H9 (cell line): ENCODE measurements at regions not wholly inside any gene's neighbourhood (a gene's known extent, or its start where the extent isn't known, plus 50 kb on each side); places are given as distances from the start of the nearest gene placed in this dataset.

Source experiments
- DNase-seq: peaks from one replicate; pipeline ENCODE4 v3.0.0-alpha.2; 2017
- H2AFZ ChIP-seq: one replicate; pipeline ENCODE4 v1.6.1; 2013; ENCODE audit warnings: mild to moderate bottlenecking, low read length, control low read depth, moderate library complexity
- H2AK5ac ChIP-seq: 2 replicates; pipeline ENCODE4 v1.6.1; 2013; ENCODE audit warnings: low read length, control low read depth, mixed read lengths; ENCODE audit not compliant: insufficient read length
- H2BK120ac ChIP-seq: one replicate; pipeline ENCODE4 v1.6.1; 2013; ENCODE audit warnings: low read depth, mild to moderate bottlenecking, low read length, control low read depth, inconsistent platforms; ENCODE audit not compliant: poor library complexity, severe bottlenecking
- H2BK12ac ChIP-seq: 2 replicates; pipeline ENCODE4 v1.6.1; 2013; ENCODE audit warnings: low read length, control low read depth, mixed read lengths, low read depth; ENCODE audit not compliant: insufficient read length
- H2BK15ac ChIP-seq: 2 replicates; pipeline ENCODE4 v1.6.1; 2013; ENCODE audit warnings: low read depth, low read length, control low read depth
- H2BK20ac ChIP-seq: one replicate; pipeline ENCODE4 v1.6.1; 2013; ENCODE audit warnings: low read depth, mild to moderate bottlenecking, low read length, control low read depth, inconsistent platforms; ENCODE audit not compliant: poor library complexity, severe bottlenecking
- H2BK5ac ChIP-seq: 2 replicates; pipeline ENCODE4 v1.6.1; 2013; ENCODE audit warnings: low read length, control low read depth, mixed read lengths; ENCODE audit not compliant: insufficient read length
- H3K14ac ChIP-seq: 2 replicates; pipeline ENCODE4 v1.6.1; 2013; ENCODE audit warnings: low read length, control low read depth; ENCODE audit not compliant: insufficient read depth
- H3K18ac ChIP-seq: 2 replicates; pipeline ENCODE4 v1.6.1; 2013; ENCODE audit warnings: low read depth, mild to moderate bottlenecking, mixed read lengths, low read length, control low read depth; ENCODE audit not compliant: insufficient read length
- H3K23ac ChIP-seq: 2 replicates; pipeline ENCODE4 v1.6.1; 2013; ENCODE audit warnings: low read length, control low read depth, mixed read lengths, low read depth; ENCODE audit not compliant: insufficient read length
- H3K23me2 ChIP-seq: 2 replicates; pipeline ENCODE4 v1.6.1; 2013; ENCODE audit warnings: low read depth, mild to moderate bottlenecking, mixed read lengths, low read length, control low read depth; ENCODE audit not compliant: insufficient read length, poor library complexity, severe bottlenecking
- H3K27ac ChIP-seq: 2 replicates; pipeline ENCODE4 v1.5.1; 2013; ENCODE audit warnings: low read length, control low read depth, mixed read lengths, low read depth; ENCODE audit not compliant: insufficient read length
- H3K27me3 ChIP-seq: 2 replicates; pipeline ENCODE4 v1.6.1; 2013; ENCODE audit warnings: low read length, control low read depth, inconsistent platforms; ENCODE audit not compliant: insufficient read depth
- H3K4ac ChIP-seq: 2 replicates; pipeline ENCODE4 v1.6.1; 2013; ENCODE audit warnings: low read depth, mild to moderate bottlenecking, control low read depth, inconsistent platforms, low read length, moderate library complexity
- H3K4me1 ChIP-seq: 2 replicates; pipeline ENCODE4 v1.6.1; 2013; ENCODE audit warnings: low read length, control low read depth, inconsistent platforms; ENCODE audit not compliant: insufficient read depth
- H3K4me2 ChIP-seq: 2 replicates; pipeline ENCODE4 v1.6.1; 2013; ENCODE audit warnings: low read length, control low read depth, mixed read lengths; ENCODE audit not compliant: insufficient read length, insufficient read depth
- H3K56ac ChIP-seq: 2 replicates; pipeline ENCODE4 v1.6.1; 2013; ENCODE audit warnings: low read depth, mild to moderate bottlenecking, mixed read lengths, low read length, control low read depth; ENCODE audit not compliant: insufficient read length
- H3K79me1 ChIP-seq: 2 replicates; pipeline ENCODE4 v1.6.1; 2013; ENCODE audit warnings: low read depth, mild to moderate bottlenecking, moderate library complexity, low read length, control low read depth, inconsistent platforms; ENCODE audit not compliant: insufficient read depth, poor library complexity, severe bottlenecking
- H3K79me2 ChIP-seq: 2 replicates; pipeline ENCODE4 v1.6.1; 2013; ENCODE audit warnings: low read length, control low read depth, inconsistent platforms; ENCODE audit not compliant: insufficient read depth
- H3K9ac ChIP-seq: 2 replicates; pipeline ENCODE4 v1.6.1; 2013; ENCODE audit warnings: low read length, control low read depth, mixed read lengths; ENCODE audit not compliant: insufficient read length; ENCODE audit errors: extremely low read depth
- H3K9me3 ChIP-seq: one replicate; pipeline ENCODE4 v1.6.1; 2013; ENCODE audit warnings: low read depth, low read length, inconsistent platforms; ENCODE audit not compliant: control insufficient read depth
- H3T11ph ChIP-seq: one replicate; pipeline ENCODE4 v1.6.1; 2013; ENCODE audit warnings: mild to moderate bottlenecking, low read length, control low read depth, inconsistent platforms
- H4K20me1 ChIP-seq: one replicate; pipeline ENCODE4 v1.6.1; 2013; ENCODE audit not compliant: control insufficient read depth, insufficient read length, insufficient read depth
- H4K5ac ChIP-seq: 2 replicates; pipeline ENCODE4 v1.6.1; 2013; ENCODE audit warnings: low read depth, mild to moderate bottlenecking, mixed read lengths, low read length, control low read depth; ENCODE audit not compliant: insufficient read length
- H4K8ac ChIP-seq: replicated peaks from 2 replicates; pipeline ENCODE4 v1.6.1; 2013; ENCODE audit warnings: low read length, control low read depth, mixed read lengths, low read depth; ENCODE audit not compliant: insufficient read length
- H4K91ac ChIP-seq: 2 replicates; pipeline ENCODE4 v1.6.1; 2013; ENCODE audit warnings: low read depth, mild to moderate bottlenecking, moderate library complexity, mixed read lengths, low read length, control low read depth; ENCODE audit not compliant: insufficient read length
- H3K27ac Mint-ChIP-seq, 3 experiments: 2 replicates in 2 of 3; 3 replicates in 1 of 3; pipeline ENCODE4 v1.8.0; 2020 to 2021; ENCODE audit warnings: mixed read lengths in 3 of 3, mild to moderate bottlenecking in 1 of 3, moderate library complexity in 1 of 3
- H3K27me3 Mint-ChIP-seq: 2 replicates; pipeline ENCODE4 v1.8.0; 2021; ENCODE audit warnings: low read depth, mild to moderate bottlenecking, moderate library complexity, mixed read lengths
- H3K36me3 Mint-ChIP-seq, 3 experiments: 2 replicates in 2 of 3; 3 replicates in 1 of 3; pipeline ENCODE4 v1.8.0; 2020 to 2021; ENCODE audit warnings: low read depth in 3 of 3, mixed read lengths in 3 of 3; ENCODE audit not compliant: insufficient read depth in 1 of 3
- H3K4me1 Mint-ChIP-seq, 2 experiments: 2 replicates each; pipeline ENCODE4 v1.8.0; 2020; ENCODE audit warnings: mixed read lengths in 2 of 2
- H3K4me3 Mint-ChIP-seq, 2 experiments: 2 replicates in 1 of 2; 3 replicates in 1 of 2; pipeline ENCODE4 v1.8.0; 2020 to 2021; ENCODE audit warnings: mild to moderate bottlenecking in 2 of 2, mixed read lengths in 2 of 2, moderate library complexity in 1 of 2
- H3K9me3 Mint-ChIP-seq, 2 experiments: 2 replicates in 1 of 2; 3 replicates in 1 of 2; pipeline ENCODE4 v1.8.0; 2020; ENCODE audit warnings: mild to moderate bottlenecking in 2 of 2, mixed read lengths in 2 of 2, moderate library complexity in 1 of 2
- CTCF ChIP-seq: fragments of 200-600 bp; sonication (generic); conservative IDR thresholded peaks from 3 replicates; pipeline ENCODE4 v1.8.0; 2021; ENCODE audit warnings: antibody characterized with exemption, mild to moderate bottlenecking
- WGBS: extraction: QIAGEN DNeasy Blood & Tissue Kit; methylation state at CpG from one replicate; pipeline ENCODE4 v1.1.7; 2013; ENCODE audit warnings: missing lambda C conversion rate, low lambda C conversion rate, mixed read lengths; ENCODE audit not compliant: insufficient read length; ENCODE audit errors: extremely low coverage; 5-methylcytosine and 5-hydroxymethylcytosine counted together

- H2BK15ac ChIP-seq = no peak overlapping the region
- H3K18ac ChIP-seq = no peak overlapping the region
- Mint-ChIP-seq H3K9me3 (peaks cover 6 to 13% of the 10 kb centered on the region in 2 experiments), H3K4me1 (peaks cover 5 to 11% of the 10 kb centered on the region in 2 experiments; a peak in 2 of 4 replicates), H3K27ac (no peak overlapping the region), H3K4me3 (no peak overlapping the region), H3K36me3 (peaks cover 0 to 2% (median 0%) of the 10 kb centered on the region in 3 experiments; a peak in 2 of 7 replicates), H3K27me3 (no peaks in the 10 kb centered on the region; the same call in 1 of the 2 replicates)
- no CpG with 5 or more reads among the region's 8 CpGs for WGBS
- no peaks in the 10 kb centered on the region for H3K27me3 ChIP-seq
- H3K9me3 ChIP-seq = no peaks in the 10 kb centered on the region
- H3K23me2 ChIP-seq = no peaks in the 10 kb centered on the region
- no peaks in the 10 kb centered on the region for H3K4me1 ChIP-seq
- no peaks in the 10 kb centered on the region for H4K20me1 ChIP-seq
- no peak overlapping the region for H4K91ac ChIP-seq
- no peak overlapping the region for H2BK20ac ChIP-seq
- TF ChIP-seq CTCF = no peak
- no peak for DNase-seq
- no peak overlapping the region for H3K27ac ChIP-seq
- H3T11ph ChIP-seq = no peak overlapping the region
- no peak overlapping the region for H2AFZ ChIP-seq
- H4K5ac ChIP-seq = no peak overlapping the region
- no peak overlapping the region; the same call in 1 of the 2 replicates for H3K14ac ChIP-seq
- no peak overlapping the region for H2BK12ac ChIP-seq
- no peak overlapping the region for H4K8ac ChIP-seq
- H2AK5ac ChIP-seq = no peak overlapping the region
- no peak overlapping the region for H3K4ac ChIP-seq
- no peak overlapping the region for H2BK5ac ChIP-seq
- H3K79me2 ChIP-seq = no peaks in the 10 kb centered on the region
- no peak overlapping the region for H3K56ac ChIP-seq
- H3K23ac ChIP-seq = no peak overlapping the region
- no peak overlapping the region for H2BK120ac ChIP-seq
- no peaks in the 10 kb centered on the region for H3K79me1 ChIP-seq
- H3K9ac ChIP-seq = no peak overlapping the region
- no peak overlapping the region for H3K4me2 ChIP-seq
Measured at GRCh38 chr4:157824021-157824420, 348.8 kb downstream of the GASK1B start.
